ENCODE measurements at regions not wholly inside any gene's neighbourhood (a gene's known extent, or its start where the extent isn't known, plus 50 kb on each side); places are given as distances from the start of the nearest gene placed in this dataset.

GRCh38 chr9:115978659-115979096, 174.9 kb upstream of the PAPPA start:
- no peak overlapping the region for H3K4me3 ChIP-seq (replicated peaks; ENCODE audit: low read depth, low read length)
- no peak for DNase-seq (ENCODE audit: extremely low read depth, low read depth)
- no peak for TF ChIP-seq CTCF (IDR thresholded peaks at IDR 0.05; ENCODE audit: low read depth, low read length, missing control alignments)

DNA sequence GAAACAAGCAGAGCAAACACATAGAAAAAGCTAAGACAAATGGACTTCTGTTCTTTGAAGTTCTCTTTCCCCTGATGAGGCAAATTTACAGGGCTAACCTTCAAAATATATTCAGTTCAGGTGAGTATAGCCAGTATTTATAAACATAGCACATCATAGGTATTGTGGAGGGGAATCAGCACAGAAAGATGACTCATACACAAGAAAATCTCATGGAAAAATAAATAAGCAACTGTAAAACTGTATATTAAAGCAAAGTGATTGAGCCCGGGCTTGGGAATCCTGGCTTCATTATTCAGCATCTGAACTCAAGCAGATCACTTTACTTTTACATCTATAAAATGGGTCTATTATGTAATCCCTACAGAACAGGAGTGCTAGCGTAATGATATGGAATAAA, 173.5 kb upstream of the PAPPA start:
- H3K4me3 ChIP-seq (replicated peaks; ENCODE audit: low read depth, low read length), result no peak overlapping the region
- no peak for TF ChIP-seq CTCF (IDR thresholded peaks at IDR 0.05; ENCODE audit: low read depth, low read length, missing control alignments)
- DNase-seq (ENCODE audit: extremely low read depth, low read depth), result no peak

GRCh38 chr9:115980502-115980901, 173.1 kb upstream of the PAPPA start:
- TF ChIP-seq CTCF (IDR thresholded peaks at IDR 0.05; ENCODE audit: low read depth, low read length, missing control alignments), result no peak
- no peak overlapping the region for H3K4me3 ChIP-seq (replicated peaks; ENCODE audit: low read depth, low read length)
- DNase-seq (ENCODE audit: extremely low read depth, low read depth), result no peak

GRCh38 chr9:115980976-115981375, 172.6 kb upstream of the PAPPA start:
- TF ChIP-seq CTCF (IDR thresholded peaks at IDR 0.05; ENCODE audit: low read depth, low read length, missing control alignments), result no peak
- DNase-seq (ENCODE audit: extremely low read depth, low read depth), result no peak

GRCh38 chr9:115983366-115983765, 170.2 kb upstream of the PAPPA start:
- TF ChIP-seq CTCF (IDR thresholded peaks at IDR 0.05; ENCODE audit: low read depth, low read length, missing control alignments), result no peak
- no peak for DNase-seq (ENCODE audit: extremely low read depth, low read depth)
- no peak overlapping the region for H3K4me3 ChIP-seq (replicated peaks; ENCODE audit: low read depth, low read length)

More at GRCh38 chr9:115980976-115981375, 172.6 kb upstream of the PAPPA start:
- no peak overlapping the region for H3K4me3 ChIP-seq (replicated peaks; ENCODE audit: low read depth, low read length)

DNA sequence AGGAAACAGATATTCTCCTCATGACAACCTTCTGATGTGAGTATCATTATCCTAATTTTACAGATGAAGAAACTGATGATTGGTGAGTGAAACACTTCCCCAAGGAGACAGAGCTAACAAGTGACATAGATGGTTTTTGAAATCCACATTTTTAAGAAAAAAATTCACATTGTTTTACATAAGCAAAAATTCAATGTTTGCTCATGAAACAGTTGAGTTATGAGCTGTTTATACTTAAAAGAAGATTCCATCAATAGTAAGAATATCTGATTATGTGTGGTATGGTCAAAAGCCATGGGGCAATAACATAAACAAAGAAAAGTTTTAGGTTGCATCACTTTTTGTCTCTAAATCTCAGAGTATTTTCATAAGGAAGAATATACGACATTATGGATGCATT, 167.9 kb upstream of the PAPPA start:
- DNase-seq (ENCODE audit: extremely low read depth, low read depth), result no peak
- TF ChIP-seq CTCF (IDR thresholded peaks at IDR 0.05; ENCODE audit: low read depth, low read length, missing control alignments), result no peak
- no peak overlapping the region for H3K4me3 ChIP-seq (replicated peaks; ENCODE audit: low read depth, low read length)

GRCh38 chr9:115986508-115986907, 167.1 kb upstream of the PAPPA start:
- TF ChIP-seq CTCF (IDR thresholded peaks at IDR 0.05; ENCODE audit: low read depth, low read length, missing control alignments), result no peak
- H3K4me3 ChIP-seq (replicated peaks; ENCODE audit: low read depth, low read length), result no peak overlapping the region
- DNase-seq (ENCODE audit: extremely low read depth, low read depth), result no peak

Measured in HFF-Myc (cell line).